GM18861 (cell line): ENCODE measurements at regions not wholly inside any gene's neighbourhood (a gene's known extent, or its start where the extent isn't known, plus 50 kb on each side); places are given as distances from the start of the nearest gene placed in this dataset.

Experiments used
- ATAC-seq: cut with Tn5 transposase; IDR thresholded peaks from one replicate; pipeline ENCODE4 v1.9.1; 2021; ENCODE audit not compliant: unreplicated experiment

- ATAC-seq: no peak
Observed at GRCh38 chr18:11237484-11237883, 88.1 kb upstream of the PIEZO2 start.

DNA sequence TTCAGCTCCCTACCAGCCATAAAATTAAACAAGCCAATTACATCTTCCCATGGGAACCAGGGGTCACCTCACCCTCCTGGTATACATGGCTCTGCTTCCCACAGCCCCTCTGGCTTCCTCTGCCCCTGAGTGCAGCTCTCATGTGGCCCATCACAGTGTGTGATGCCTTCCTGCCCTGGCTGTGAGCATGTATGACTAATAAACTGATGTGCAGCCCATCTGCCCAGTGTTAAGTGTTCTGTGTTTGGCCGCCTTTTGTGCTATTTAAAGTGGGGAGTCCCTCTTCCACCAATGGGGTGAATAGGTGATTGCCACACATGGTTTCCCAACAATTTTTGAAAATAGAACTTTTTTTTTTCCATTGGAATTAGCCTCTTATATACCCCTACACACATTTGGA lies 87.7 kb upstream of the PIEZO2 start:
- ATAC-seq: no peak

DNA sequence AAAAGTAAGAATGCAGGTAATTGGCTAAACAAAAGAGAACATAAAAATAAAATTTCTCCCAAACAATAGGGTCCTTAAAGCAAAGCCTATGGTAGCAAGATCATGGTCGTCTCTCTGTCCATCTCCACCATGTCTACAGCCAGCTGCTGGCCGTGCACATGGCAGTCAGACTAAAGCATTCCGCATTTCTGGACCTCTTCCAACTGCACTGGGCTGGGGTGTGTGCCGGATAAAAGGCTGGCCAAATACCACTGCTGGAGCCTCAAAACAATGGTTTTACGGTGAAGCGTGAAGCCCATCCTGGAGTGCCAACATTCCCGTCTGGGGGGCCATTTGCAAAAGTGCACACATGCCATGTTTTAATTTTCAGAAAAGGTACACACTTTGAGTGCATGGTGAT lies 74.8 kb upstream of the PIEZO2 start:
- no peak for ATAC-seq

DNA sequence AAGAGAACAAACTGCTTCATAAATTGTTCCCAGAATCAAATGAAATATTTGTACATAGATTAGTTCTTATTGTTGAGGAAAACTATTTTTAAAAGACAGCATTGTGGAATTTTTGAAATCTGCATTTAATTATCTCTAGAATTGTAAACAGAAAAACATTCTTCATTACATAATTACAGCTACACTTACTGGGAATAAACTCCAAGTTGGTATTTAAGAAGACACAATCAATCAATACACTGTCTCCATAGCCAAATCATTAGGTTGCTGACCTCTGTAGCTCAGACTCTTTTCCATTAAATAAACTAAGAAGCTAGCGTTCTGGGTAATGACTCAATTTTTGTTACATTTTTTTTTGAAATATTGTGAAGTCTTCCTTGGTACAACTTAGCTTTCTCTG lies 70.2 kb upstream of the PIEZO2 start:
- ATAC-seq: no peak

DNA sequence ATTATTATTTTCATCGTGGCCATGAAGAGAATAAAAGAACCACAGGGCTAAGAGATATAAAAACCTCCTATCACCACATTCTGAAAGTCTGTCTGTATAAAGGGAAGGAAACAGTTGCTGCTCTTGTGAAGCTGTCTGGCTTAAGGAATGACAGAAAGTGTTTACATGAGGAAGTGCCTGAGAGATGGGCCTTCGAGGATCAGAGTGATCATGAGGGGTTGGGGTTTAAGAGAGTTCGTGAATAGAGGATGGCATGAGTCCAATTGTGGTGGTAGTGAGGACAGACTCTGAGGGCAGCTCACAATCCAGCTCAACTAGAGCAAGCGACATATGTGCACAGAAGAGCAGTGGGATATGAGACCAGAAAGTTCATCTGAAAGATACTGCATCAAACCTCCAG lies 65.8 kb upstream of the PIEZO2 start:
- ATAC-seq: no peak

DNA sequence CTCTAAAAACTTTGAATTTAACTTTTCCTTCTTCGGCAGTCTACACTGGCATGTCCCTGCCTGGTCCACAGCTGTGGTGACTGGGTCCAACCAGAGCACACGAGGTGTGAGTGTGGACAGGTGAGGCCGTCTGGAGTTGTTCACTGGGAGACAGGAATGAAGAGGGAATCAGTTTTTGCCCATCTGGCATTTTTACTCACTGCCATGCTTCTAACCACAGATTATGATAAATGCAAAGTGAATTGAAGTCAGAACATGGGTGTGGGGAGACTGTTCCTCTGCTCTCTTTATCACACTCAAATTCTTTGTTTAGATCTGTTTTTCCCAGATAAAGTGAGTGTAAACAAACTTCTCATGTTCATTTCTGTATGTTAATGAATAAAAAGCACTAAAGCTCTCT lies 54.7 kb upstream of the PIEZO2 start:
- ATAC-seq: no peak

- ATAC-seq: no peak
Observed at GRCh38 chr18:11199477-11199876, 50.1 kb upstream of the PIEZO2 start.
